ENCODE measurements at regions not wholly inside any gene's neighbourhood (a gene's known extent, or its start where the extent isn't known, plus 50 kb on each side); places are given as distances from the start of the nearest gene placed in this dataset.
"Not testable (repeated sequence)": the region's sequence is repeated elsewhere in the genome, so short reads cannot be mapped to it uniquely, and the experiment has no call there.

- TF ChIP-seq, protein P1, sequence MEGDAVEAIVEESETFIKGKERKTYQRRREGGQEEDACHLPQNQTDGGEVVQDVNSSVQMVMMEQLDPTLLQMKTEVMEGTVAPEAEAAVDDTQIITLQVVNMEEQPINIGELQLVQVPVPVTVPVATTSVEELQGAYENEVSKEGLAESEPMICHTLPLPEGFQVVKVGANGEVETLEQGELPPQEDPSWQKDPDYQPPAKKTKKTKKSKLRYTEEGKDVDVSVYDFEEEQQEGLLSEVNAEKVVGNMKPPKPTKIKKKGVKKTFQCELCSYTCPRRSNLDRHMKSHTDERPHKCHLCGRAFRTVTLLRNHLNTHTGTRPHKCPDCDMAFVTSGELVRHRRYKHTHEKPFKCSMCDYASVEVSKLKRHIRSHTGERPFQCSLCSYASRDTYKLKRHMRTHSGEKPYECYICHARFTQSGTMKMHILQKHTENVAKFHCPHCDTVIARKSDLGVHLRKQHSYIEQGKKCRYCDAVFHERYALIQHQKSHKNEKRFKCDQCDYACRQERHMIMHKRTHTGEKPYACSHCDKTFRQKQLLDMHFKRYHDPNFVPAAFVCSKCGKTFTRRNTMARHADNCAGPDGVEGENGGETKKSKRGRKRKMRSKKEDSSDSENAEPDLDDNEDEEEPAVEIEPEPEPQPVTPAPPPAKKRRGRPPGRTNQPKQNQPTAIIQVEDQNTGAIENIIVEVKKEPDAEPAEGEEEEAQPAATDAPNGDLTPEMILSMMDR (conservative IDR thresholded peaks at IDR 0.05; ENCODE audit: low read depth, low read length) = no peak
- H3K4me3 ChIP-seq (ENCODE audit: low read length) = no peak overlapping the region
Measured at GRCh38 chr7:142638581-142638980, 110.7 kb upstream of the PRSS1 start.

DNA sequence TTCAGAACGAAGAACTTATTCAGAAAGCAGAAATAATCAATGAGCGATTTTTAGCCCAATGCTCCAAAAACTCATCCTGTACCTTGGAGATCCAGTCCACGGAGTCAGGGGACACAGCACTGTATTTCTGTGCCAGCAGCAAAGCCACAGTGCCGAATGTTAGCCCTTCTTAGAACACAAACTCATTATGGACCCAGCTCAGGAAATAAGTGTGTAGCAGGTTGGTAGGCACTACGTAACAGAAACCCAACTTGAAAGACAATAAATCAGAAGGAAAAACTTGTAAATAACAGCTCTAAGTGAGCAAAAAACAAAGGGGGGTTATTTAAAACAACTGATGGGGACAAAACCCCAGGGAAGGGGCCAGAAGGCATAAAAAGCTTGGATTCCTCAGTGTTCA, 112.0 kb upstream of the PRSS1 start:
- DNase-seq (ENCODE audit: low read depth) = no peak
- H3K4me3 ChIP-seq (ENCODE audit: low read length) = no peak overlapping the region
- TF ChIP-seq, protein P1 (conservative IDR thresholded peaks at IDR 0.05; ENCODE audit: low read depth, low read length) = no peak

More at GRCh38 chr7:142638581-142638980, 110.7 kb upstream of the PRSS1 start:
- DNase-seq (ENCODE audit: low read depth) = no peak

DNA sequence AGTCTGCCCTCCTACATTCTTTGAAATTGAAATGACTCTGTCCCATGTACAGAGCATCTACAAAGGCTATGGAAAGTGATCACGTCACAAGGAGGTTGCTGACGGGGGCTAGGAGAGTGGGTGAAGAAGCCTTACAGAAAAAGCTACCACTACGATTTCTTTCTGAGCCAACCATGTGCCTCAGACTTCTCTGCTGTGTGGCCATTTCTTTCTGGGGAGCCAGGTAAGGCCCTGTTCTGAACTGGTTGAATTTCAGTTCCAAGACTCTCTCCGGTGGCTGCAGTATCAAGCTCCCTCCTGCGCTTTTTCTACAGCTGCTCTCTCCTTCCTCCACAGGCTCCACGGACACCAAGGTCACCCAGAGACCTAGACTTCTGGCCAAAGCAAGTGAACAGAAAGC, 112.5 kb upstream of the PRSS1 start:
- DNase-seq (ENCODE audit: low read depth) = no peak
- H3K4me3 ChIP-seq (ENCODE audit: low read length) = no peak overlapping the region
- TF ChIP-seq, protein P1 (conservative IDR thresholded peaks at IDR 0.05; ENCODE audit: low read depth, low read length) = no peak

DNA sequence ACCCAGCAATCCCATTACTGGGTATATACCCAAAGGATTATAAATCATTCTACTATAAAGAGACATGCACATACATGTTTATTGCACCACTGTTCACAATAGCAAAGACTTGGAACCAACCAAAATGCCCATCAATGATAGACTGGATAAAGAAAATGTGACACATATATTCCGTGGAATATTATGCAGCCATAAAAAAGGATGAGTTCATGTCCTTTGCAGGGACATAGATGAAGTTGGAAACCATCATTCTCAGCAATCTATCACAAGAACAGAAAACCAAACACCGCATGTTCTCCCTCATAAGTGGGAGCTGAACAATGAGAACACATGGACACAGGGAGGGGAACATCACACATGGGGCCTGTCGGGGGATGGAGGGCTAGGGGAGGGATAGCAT, 113.2 kb upstream of the PRSS1 start:
- DNase-seq (ENCODE audit: low read depth); H3K4me3 ChIP-seq (ENCODE audit: low read length): not testable (repeated sequence)

DNA sequence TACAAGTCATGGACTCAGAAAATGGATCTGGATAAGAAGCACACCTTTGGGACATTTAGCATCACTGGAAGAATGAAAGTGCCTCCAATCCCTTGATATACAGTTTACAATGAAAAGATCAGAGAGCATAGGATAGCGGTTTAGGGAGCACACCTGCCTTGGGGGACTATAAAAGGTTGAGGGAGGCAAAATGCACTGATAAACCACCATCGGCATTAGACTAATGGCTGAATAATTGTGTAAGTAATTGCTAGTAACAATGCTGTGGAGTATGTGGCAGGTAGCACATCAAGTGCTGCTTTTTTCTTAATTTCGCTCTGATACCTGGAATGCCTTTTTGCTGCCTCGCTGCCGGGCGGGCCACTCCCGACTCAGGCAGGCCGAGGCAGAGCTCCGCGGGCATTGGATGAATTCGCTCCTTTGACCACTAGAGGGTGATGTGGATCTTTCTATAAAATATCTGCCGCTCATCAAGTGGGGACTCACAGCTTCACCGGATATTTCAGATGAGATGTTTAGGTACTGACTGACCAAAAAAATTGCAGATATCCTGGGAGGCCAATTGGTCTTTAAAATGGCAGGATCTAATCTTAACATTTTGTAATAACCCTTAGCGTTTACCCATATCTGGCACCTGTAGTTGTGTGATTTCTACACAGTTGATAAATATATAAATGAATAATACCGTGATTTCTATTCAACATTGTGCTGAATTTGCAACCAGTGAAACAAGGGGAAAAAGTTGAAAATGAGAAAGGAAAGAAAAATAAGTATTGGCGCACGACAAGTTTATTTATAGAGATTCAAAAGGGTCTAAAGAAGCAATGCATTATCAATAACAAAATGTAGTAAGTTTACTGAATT, 116.8 kb upstream of the PRSS1 start:
- TF ChIP-seq, protein P1 (conservative IDR thresholded peaks at IDR 0.05; ENCODE audit: low read depth, low read length) = peak; percentile 77
- no peak for DNase-seq (ENCODE audit: low read depth)
- H3K4me3 ChIP-seq (ENCODE audit: low read length) = no peak overlapping the region

- DNase-seq (ENCODE audit: low read depth) = no peak
- TF ChIP-seq, protein P1 (conservative IDR thresholded peaks at IDR 0.05; ENCODE audit: low read depth, low read length) = no peak
- H3K4me3 ChIP-seq (ENCODE audit: low read length) = no peak overlapping the region
Measured at GRCh38 chr7:142629588-142630260, 119.5 kb upstream of the PRSS1 start.

GRCh38 chr7:142628945-142629344, 120.3 kb upstream of the PRSS1 start:
- TF ChIP-seq, protein P1 (conservative IDR thresholded peaks at IDR 0.05; ENCODE audit: low read depth, low read length) = no peak
- H3K4me3 ChIP-seq (ENCODE audit: low read length) = no peak overlapping the region
- DNase-seq (ENCODE audit: low read depth) = no peak

DNA sequence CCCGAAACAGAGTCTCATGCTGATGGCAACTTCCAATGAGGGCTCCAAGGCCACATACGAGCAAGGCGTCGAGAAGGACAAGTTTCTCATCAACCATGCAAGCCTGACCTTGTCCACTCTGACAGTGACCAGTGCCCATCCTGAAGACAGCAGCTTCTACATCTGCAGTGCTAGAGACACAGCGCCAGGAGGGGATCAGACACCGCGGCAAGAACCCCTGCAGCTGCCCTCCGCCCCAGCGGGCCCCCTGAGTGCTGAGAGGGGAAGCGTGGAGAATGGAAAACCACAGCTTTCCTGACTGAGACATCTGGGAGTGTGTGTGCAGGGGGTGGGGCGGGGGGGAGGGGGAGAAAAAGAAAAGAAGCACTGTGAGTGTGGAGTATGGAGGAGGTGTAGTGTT, 122.0 kb upstream of the PRSS1 start:
- not testable (repeated sequence) for DNase-seq (ENCODE audit: low read depth); H3K4me3 ChIP-seq (ENCODE audit: low read length)
